SK-N-SH treated with all-trans-retinoic acid at 6 μM for 48 hours (cell line): ENCODE measurements at regions not wholly inside any gene's neighbourhood (a gene's known extent, or its start where the extent isn't known, plus 50 kb on each side); places are given as distances from the start of the nearest gene placed in this dataset.

ENCODE experiments used
- ATAC-seq: fragments of 200-7000 bp; cut with Tn5 transposase; 3 replicates; pipeline ENCODE4 v1.9.1; 2020; ENCODE audit warnings: mild to moderate bottlenecking, moderate library complexity
- ARNTL ChIP-seq: fragments of 450-650 bp; formaldehyde crosslinking; IDR thresholded peaks from 2 replicates; pipeline ENCODE4 v1.5.0; 2020; ENCODE audit warnings: low read depth, mild to moderate bottlenecking, moderate library complexity, borderline replicate concordance
- BACH2 ChIP-seq: fragments of 250-450 bp; sonication (Bioruptor Pico); IDR thresholded peaks from 2 replicates; pipeline ENCODE4 v1.9.0; 2021; ENCODE audit warnings: mild to moderate bottlenecking, borderline replicate concordance
- CSDC2 ChIP-seq: fragments of 250-450 bp; sonication (Bioruptor Pico); IDR thresholded peaks from 2 replicates; pipeline ENCODE4 v1.5.0; 2020; ENCODE audit warnings: mild to moderate bottlenecking, moderate library complexity
- GLIS3 ChIP-seq: fragments of 250-450 bp; sonication (Bioruptor Pico); IDR thresholded peaks from 2 replicates; pipeline ENCODE4 v1.5.0; 2020; ENCODE audit warnings: mild to moderate bottlenecking, moderate library complexity
- ISL1 ChIP-seq: fragments of 250-450 bp; sonication (Bioruptor Pico); IDR thresholded peaks from 2 replicates; pipeline ENCODE4 v2.1.2; 2022; ENCODE audit warnings: mild to moderate bottlenecking, moderate library complexity
- OSR1 ChIP-seq: fragments of 250-450 bp; sonication (Bioruptor Pico); IDR thresholded peaks from 2 replicates; pipeline ENCODE4 v1.8.0; 2022; ENCODE audit warnings: moderate library complexity, mild to moderate bottlenecking, inconsistent platforms
- PPARA ChIP-seq: fragments of 250-450 bp; sonication (Bioruptor Pico); IDR thresholded peaks from 2 replicates; pipeline ENCODE4 v1.5.0; 2020; ENCODE audit warnings: mild to moderate bottlenecking, borderline replicate concordance
- RARB ChIP-seq: fragments of 250-450 bp; sonication (Bioruptor Pico); IDR thresholded peaks from 2 replicates; pipeline ENCODE4 v1.8.0; 2021; ENCODE audit warnings: mild to moderate bottlenecking, moderate library complexity
- SNAI2 ChIP-seq: fragments of 250-450 bp; sonication (Bioruptor Pico); IDR thresholded peaks from 2 replicates; pipeline ENCODE4 v1.5.0; 2020; ENCODE audit warnings: mild to moderate bottlenecking, moderate library complexity
- TCF4 ChIP-seq: fragments of 250-450 bp; sonication (Bioruptor Pico); IDR thresholded peaks from 2 replicates; pipeline ENCODE4 v1.8.0; 2021; ENCODE audit warnings: mild to moderate bottlenecking, moderate library complexity, borderline replicate concordance
- TOX ChIP-seq: fragments of 250-450 bp; sonication (Bioruptor Pico); IDR thresholded peaks from 2 replicates; pipeline ENCODE4 v1.8.0; 2021; ENCODE audit warnings: mild to moderate bottlenecking, moderate library complexity, borderline replicate concordance
- ZC3H10 ChIP-seq: fragments of 250-450 bp; sonication (Bioruptor Pico); IDR thresholded peaks from 2 replicates; pipeline ENCODE4 v1.5.1; 2021; ENCODE audit warnings: mild to moderate bottlenecking, moderate library complexity
- ZFP3 ChIP-seq: fragments of 250-450 bp; sonication (Bioruptor Pico); IDR thresholded peaks from 2 replicates; pipeline ENCODE4 v1.5.0; 2020; ENCODE audit warnings: mild to moderate bottlenecking, moderate library complexity
- ZFP30 ChIP-seq: fragments of 450-650 bp; formaldehyde crosslinking; IDR thresholded peaks from 2 replicates; pipeline ENCODE4 v1.5.0; 2022; ENCODE audit warnings: mild to moderate bottlenecking, moderate library complexity
- ZNF565 ChIP-seq: fragments of 450-650 bp; formaldehyde crosslinking; conservative IDR thresholded peaks from 2 replicates; pipeline ENCODE4 v1.5.0; 2020; ENCODE audit warnings: low read depth, mild to moderate bottlenecking, moderate library complexity
- ZNF70 ChIP-seq: fragments of 450-650 bp; formaldehyde crosslinking; IDR thresholded peaks from 2 replicates; pipeline ENCODE4 v1.5.0; 2020; ENCODE audit warnings: mild to moderate bottlenecking, moderate library complexity
- ZNF8 ChIP-seq: fragments of 450-650 bp; formaldehyde crosslinking; IDR thresholded peaks from 2 replicates; pipeline ENCODE4 v1.5.0; 2020; ENCODE audit warnings: mild to moderate bottlenecking, moderate library complexity
- TF ChIP-seq, protein P1 (sequence below): fragments of 250-450 bp; sonication (Bioruptor Pico); IDR thresholded peaks from 2 replicates; pipeline ENCODE4 v1.8.0; 2021; ENCODE audit warnings: low read depth, mild to moderate bottlenecking, moderate library complexity, borderline replicate concordance
- TF ChIP-seq, protein P2 (sequence below): fragments of 250-450 bp; sonication (Bioruptor Pico); IDR thresholded peaks from 2 replicates; pipeline ENCODE4 v1.8.0; 2020; ENCODE audit warnings: mild to moderate bottlenecking, moderate library complexity, borderline replicate concordance
- TF ChIP-seq, protein P3 (sequence below): fragments of 250-450 bp; sonication (Bioruptor Pico); IDR thresholded peaks from 2 replicates; pipeline ENCODE4 v1.5.0; 2020; ENCODE audit warnings: mild to moderate bottlenecking, moderate library complexity
- TF ChIP-seq, protein P4 (sequence below): fragments of 250-450 bp; sonication (Bioruptor Pico); IDR thresholded peaks from 2 replicates; pipeline ENCODE4 v1.5.1; 2021; ENCODE audit warnings: mild to moderate bottlenecking, moderate library complexity
- TF ChIP-seq, protein P5 (sequence below): fragments of 250-450 bp; sonication (Bioruptor Pico); IDR thresholded peaks from 2 replicates; pipeline ENCODE4 v1.5.1; 2020; ENCODE audit warnings: low read depth, mild to moderate bottlenecking, moderate library complexity

DNA sequence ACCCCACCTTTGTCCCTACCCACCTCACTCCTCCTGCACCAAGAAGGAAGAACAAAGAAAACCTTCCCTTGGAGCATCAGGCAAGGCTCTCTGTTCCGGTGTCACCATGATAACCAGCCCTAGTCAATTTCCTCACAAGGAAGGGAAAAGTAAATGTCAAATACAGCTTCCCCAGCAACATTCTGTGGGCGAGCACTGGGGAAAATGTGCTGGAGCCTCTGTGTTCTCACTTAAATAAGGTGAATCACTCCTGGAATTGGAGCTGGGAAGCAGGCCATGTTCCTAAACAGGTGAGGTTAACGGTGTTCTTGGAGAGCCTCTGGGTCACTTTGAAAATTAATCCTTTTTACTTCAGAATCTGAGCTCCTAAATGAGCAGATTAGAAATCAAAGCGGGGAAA lies 427.9 kb upstream of the ERCC4 start:
- ATAC-seq: no peak
- TF ChIP-seq ZNF70 (no peak), OSR1 (CRISPR knock-in tag) (no peak), RARB (CRISPR knock-in tag) (no peak), CSDC2 (CRISPR knock-in tag) (no peak), ISL1 (CRISPR knock-in tag) (no peak), ZNF565 (CRISPR knock-in tag) (no peak)
- TF ChIP-seq, protein P1, sequence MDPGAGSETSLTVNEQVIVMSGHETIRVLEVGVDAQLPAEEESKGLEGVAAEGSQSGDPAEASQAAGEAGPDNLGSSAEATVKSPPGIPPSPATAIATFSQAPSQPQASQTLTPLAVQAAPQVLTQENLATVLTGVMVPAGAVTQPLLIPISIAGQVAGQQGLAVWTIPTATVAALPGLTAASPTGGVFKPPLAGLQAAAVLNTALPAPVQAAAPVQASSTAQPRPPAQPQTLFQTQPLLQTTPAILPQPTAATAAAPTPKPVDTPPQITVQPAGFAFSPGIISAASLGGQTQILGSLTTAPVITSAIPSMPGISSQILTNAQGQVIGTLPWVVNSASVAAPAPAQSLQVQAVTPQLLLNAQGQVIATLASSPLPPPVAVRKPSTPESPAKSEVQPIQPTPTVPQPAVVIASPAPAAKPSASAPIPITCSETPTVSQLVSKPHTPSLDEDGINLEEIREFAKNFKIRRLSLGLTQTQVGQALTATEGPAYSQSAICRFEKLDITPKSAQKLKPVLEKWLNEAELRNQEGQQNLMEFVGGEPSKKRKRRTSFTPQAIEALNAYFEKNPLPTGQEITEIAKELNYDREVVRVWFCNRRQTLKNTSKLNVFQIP: no peak

DNA sequence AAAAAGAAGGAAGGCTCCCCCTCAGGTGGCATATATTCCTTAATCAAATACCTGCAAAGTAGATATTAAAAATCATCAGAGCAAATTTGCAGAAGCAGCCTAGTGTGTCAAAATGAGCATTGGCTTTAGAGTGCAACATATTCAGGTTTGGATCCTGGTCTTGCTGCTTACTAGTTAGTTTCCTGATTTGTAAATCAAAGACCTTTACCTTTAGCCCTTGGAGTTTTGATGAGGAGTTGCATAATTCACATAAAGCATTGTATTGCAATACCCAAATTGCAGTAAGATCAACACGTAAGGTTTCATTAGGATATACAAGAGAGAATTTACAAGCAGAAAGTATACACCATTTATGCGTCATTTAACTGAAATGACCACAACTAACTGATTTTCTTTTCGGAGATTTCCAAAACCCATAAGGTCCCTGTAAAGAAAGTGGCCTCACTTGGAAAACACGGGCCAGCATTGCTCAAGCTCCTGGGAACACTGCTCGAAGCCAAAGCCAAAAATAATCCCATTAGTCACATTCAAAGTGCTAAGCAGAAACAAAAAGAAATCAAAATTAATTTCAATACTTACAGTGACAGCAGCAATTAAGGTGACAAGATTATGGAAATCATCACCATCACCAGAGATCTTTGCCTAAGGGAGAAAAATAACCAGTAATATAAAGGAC lies 415.9 kb upstream of the ERCC4 start:
- ATAC-seq: no peak
- TF ChIP-seq GLIS3 (CRISPR knock-in tag): no peak
- TF ChIP-seq, protein P1: no peak
- TF ChIP-seq TOX (CRISPR knock-in tag): no peak
- no peak for TF ChIP-seq RARB (CRISPR knock-in tag)
- TF ChIP-seq ZNF70: no peak
- no peak for TF ChIP-seq ZFP3 (CRISPR knock-in tag)
- no peak for TF ChIP-seq BACH2
- TF ChIP-seq ZNF8: no peak
- TF ChIP-seq PPARA (CRISPR knock-in tag): no peak
- no peak for TF ChIP-seq TCF4
- no peak for TF ChIP-seq ZFP30 (CRISPR knock-in tag)
- TF ChIP-seq, protein P2, sequence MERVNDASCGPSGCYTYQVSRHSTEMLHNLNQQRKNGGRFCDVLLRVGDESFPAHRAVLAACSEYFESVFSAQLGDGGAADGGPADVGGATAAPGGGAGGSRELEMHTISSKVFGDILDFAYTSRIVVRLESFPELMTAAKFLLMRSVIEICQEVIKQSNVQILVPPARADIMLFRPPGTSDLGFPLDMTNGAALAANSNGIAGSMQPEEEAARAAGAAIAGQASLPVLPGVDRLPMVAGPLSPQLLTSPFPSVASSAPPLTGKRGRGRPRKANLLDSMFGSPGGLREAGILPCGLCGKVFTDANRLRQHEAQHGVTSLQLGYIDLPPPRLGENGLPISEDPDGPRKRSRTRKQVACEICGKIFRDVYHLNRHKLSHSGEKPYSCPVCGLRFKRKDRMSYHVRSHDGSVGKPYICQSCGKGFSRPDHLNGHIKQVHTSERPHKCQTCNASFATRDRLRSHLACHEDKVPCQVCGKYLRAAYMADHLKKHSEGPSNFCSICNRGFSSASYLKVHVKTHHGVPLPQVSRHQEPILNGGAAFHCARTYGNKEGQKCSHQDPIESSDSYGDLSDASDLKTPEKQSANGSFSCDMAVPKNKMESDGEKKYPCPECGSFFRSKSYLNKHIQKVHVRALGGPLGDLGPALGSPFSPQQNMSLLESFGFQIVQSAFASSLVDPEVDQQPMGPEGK (CRISPR knock-in tag): no peak
- TF ChIP-seq, protein P3, sequence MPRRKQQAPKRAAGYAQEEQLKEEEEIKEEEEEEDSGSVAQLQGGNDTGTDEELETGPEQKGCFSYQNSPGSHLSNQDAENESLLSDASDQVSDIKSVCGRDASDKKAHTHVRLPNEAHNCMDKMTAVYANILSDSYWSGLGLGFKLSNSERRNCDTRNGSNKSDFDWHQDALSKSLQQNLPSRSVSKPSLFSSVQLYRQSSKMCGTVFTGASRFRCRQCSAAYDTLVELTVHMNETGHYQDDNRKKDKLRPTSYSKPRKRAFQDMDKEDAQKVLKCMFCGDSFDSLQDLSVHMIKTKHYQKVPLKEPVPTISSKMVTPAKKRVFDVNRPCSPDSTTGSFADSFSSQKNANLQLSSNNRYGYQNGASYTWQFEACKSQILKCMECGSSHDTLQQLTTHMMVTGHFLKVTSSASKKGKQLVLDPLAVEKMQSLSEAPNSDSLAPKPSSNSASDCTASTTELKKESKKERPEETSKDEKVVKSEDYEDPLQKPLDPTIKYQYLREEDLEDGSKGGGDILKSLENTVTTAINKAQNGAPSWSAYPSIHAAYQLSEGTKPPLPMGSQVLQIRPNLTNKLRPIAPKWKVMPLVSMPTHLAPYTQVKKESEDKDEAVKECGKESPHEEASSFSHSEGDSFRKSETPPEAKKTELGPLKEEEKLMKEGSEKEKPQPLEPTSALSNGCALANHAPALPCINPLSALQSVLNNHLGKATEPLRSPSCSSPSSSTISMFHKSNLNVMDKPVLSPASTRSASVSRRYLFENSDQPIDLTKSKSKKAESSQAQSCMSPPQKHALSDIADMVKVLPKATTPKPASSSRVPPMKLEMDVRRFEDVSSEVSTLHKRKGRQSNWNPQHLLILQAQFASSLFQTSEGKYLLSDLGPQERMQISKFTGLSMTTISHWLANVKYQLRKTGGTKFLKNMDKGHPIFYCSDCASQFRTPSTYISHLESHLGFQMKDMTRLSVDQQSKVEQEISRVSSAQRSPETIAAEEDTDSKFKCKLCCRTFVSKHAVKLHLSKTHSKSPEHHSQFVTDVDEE (CRISPR knock-in tag): no peak
- TF ChIP-seq ISL1 (CRISPR knock-in tag): no peak
- TF ChIP-seq CSDC2 (CRISPR knock-in tag): no peak
- TF ChIP-seq, protein P4, sequence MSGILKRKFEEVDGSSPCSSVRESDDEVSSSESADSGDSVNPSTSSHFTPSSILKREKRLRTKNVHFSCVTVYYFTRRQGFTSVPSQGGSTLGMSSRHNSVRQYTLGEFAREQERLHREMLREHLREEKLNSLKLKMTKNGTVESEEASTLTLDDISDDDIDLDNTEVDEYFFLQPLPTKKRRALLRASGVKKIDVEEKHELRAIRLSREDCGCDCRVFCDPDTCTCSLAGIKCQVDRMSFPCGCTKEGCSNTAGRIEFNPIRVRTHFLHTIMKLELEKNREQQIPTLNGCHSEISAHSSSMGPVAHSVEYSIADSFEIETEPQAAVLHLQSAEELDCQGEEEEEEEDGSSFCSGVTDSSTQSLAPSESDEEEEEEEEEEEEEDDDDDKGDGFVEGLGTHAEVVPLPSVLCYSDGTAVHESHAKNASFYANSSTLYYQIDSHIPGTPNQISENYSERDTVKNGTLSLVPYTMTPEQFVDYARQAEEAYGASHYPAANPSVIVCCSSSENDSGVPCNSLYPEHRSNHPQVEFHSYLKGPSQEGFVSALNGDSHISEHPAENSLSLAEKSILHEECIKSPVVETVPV (CRISPR knock-in tag): no peak
- TF ChIP-seq ARNTL (CRISPR knock-in tag): no peak
- TF ChIP-seq SNAI2: no peak
- TF ChIP-seq OSR1 (CRISPR knock-in tag): no peak

DNA sequence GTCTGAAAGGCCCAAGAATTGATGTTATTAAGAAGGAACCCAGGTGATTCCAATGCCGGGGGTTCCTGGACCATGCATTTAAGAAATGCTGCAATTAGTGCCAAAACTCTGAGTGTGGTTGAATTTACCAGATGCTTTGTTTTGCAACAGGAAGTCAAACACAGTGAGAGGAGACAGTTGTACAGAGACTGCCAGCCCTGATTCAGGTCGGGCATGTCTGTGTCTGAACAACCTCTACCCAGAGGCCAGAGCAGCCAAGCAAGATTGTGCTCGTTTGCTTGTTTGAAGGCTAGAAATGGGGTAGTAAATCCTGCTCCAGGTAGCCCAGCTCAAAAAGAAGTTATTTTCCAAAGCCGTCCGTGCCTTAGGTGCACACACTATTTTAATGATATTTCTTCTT lies 412.4 kb upstream of the ERCC4 start:
- ATAC-seq: no peak
- TF ChIP-seq, protein P2 (CRISPR knock-in tag): no peak
- TF ChIP-seq, protein P1: no peak
- no peak for TF ChIP-seq ZNF70
- no peak for TF ChIP-seq ZFP3 (CRISPR knock-in tag)
- TF ChIP-seq ISL1 (CRISPR knock-in tag): no peak
- TF ChIP-seq, protein P5, sequence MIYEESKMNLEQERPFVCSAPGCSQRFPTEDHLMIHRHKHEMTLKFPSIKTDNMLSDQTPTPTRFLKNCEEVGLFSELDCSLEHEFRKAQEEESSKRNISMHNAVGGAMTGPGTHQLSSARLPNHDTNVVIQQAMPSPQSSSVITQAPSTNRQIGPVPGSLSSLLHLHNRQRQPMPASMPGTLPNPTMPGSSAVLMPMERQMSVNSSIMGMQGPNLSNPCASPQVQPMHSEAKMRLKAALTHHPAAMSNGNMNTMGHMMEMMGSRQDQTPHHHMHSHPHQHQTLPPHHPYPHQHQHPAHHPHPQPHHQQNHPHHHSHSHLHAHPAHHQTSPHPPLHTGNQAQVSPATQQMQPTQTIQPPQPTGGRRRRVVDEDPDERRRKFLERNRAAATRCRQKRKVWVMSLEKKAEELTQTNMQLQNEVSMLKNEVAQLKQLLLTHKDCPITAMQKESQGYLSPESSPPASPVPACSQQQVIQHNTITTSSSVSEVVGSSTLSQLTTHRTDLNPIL: no peak
- no peak for TF ChIP-seq ZNF8
- TF ChIP-seq SNAI2: no peak
- TF ChIP-seq ZC3H10 (CRISPR knock-in tag): no peak
- TF ChIP-seq RARB (CRISPR knock-in tag): no peak
- no peak for TF ChIP-seq PPARA (CRISPR knock-in tag)
- no peak for TF ChIP-seq BACH2
